HG02981 (cell line): ENCODE measurements at regions not wholly inside any gene's neighbourhood (a gene's known extent, or its start where the extent isn't known, plus 50 kb on each side); places are given as distances from the start of the nearest gene placed in this dataset.
"Not testable (repeated sequence)": the region's sequence is repeated elsewhere in the genome, so short reads cannot be mapped to it uniquely, and the experiment has no call there.

Experiments used
- ATAC-seq: cut with Tn5 transposase; IDR thresholded peaks from one replicate; pipeline ENCODE4 v1.9.1; 2021; ENCODE audit warnings: mild to moderate bottlenecking, moderate library complexity; ENCODE audit not compliant: unreplicated experiment

GRCh38 chr5:53733853-53734252, 173.4 kb downstream of the NDUFS4 start:
- ATAC-seq, result no peak

DNA sequence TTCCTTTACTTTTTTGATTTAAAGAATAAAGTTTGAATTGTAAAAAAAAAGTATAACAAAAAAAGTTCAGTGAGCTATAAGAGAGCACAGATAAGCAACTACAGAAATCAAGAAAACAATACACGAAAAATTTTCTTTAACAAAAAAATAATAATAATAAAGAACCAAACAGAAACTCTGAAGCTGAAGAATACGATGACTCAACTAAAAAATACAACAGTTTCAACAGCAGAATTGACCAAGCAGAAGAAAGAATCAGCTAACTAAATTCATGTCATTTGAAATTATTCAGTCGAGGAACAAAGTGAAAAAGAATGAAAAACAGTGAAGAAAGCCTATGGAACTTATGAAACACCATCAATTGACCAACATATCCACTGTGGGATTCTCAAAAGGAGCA, 177.7 kb downstream of the NDUFS4 start:
- ATAC-seq, result no peak

GRCh38 chr5:53739111-53739510, 178.7 kb downstream of the NDUFS4 start:
- ATAC-seq, result no peak

- ATAC-seq, result no peak
Observed at GRCh38 chr5:53749621-53750020, 189.2 kb downstream of the NDUFS4 start.

GRCh38 chr5:53752282-53752681, 191.8 kb downstream of the NDUFS4 start:
- ATAC-seq, result not testable (repeated sequence)

DNA sequence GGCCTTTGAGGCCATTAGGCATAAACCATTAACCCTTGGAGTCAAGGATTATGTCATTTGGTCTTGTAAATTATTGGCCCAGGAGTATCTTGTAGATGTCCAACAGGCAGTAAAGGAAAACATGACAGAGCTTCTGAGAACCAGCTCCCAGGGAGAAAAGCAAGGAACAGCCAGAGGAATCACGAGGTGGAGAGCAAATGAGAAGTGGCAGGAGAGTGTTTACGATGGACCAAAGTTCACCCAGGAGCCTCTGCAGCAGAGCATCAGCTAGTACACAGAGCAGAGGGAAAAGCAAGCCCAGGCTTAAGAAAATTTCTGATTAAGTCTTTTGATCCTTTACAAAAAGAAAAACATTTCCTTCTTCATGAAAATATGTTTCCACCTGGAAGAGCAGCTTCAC, 206.2 kb downstream of the NDUFS4 start:
- no peak for ATAC-seq

DNA sequence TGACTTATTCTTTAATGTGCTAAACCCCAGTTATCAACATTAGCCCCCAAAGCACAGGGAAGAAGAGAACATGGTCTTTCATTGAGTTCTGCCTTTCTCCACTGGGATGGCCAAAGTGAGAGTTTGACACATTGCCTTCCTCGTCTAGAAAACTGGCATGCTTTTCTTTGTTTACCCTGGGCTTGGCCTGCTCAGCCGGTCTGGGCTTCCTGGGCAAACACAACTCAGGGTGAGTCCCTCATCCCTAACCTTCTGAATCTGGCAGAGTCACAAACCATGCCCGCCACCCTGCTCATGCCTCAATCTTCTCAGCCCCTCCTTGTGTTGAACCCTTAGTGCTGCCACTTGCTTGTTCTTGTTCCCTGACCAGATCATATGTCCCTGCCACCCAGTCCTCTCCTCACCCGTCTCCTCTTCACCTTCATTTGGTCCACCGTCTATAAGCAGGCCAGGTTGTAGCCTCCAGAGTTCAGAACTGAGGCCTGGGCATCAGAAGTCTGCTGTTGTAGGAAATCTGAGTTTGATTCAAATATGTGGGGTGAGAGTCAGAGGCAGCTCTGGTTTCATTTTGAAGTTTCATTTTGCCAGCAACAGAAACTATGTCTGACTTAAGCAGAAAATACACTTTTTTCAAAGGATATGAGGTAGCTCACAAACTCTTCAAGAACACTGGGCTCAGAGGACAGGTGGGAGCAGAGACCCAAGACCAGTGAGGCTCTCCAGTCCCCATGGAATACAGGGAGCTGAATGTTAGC, 217.6 kb downstream of the NDUFS4 start:
- ATAC-seq, result peak; percentile 65

DNA sequence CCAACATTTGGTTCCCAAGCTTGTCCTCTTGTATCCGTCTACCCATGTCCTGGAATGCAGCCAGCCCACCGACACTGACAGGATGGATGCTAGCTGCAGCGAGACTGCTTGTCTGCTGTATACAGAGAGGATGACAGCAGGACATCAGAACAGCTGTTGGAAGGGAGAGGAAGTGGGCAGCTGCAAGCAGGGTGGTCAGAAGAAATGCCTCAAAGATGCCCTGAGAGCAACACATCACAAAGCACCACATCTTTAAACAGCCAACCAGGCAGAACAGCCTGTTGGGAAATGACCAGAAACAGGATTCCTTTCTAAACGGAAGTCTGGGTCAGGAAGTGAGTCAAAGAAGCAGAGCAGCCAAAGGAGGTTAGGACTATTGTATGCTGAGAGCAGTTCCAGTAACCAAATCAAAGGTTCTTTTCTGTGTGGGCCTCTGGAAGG, 219.1 kb downstream of the NDUFS4 start:
- ATAC-seq, result peak; percentile 65

DNA sequence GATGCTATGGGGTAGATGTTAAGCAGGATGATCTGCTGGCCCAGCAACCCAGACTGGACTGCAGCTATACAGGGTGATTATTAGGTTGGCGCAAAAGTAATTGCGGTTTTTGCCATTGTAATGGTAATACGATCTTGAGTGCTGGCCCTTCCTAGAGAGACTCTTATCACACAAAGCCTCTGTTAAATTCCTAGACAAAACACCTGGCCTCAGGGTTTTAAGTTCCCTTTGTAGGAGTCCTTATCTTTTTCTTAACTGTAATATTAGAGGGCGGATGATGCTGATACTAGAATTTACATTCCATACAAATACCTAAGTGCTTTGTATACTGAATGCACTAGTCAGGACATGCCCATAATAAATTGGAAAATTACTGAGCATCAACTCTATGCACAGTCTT, 222.2 kb downstream of the NDUFS4 start:
- ATAC-seq, result no peak

- ATAC-seq, result no peak
Observed at GRCh38 chr5:53783624-53784228, 223.3 kb downstream of the NDUFS4 start.

DNA sequence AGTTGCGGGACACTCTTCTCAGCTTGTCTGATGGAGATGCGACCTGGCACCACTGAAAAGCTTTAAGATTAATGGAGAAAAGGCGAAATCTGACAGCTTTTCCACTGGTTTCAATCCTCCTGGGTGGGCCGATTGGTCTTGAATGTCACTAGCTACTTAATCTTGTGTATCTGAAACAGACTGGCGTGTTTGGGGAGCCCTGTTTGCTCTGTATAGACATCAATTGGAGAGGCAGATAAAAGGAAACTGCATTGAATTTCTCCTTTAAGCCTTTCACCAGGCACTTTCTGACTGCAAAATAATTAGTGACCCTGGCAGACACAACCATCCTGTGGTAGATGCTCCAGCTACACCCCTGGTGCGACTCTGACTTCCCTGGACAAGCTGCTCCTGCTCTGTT, 224.2 kb downstream of the NDUFS4 start:
- ATAC-seq, result no peak

DNA sequence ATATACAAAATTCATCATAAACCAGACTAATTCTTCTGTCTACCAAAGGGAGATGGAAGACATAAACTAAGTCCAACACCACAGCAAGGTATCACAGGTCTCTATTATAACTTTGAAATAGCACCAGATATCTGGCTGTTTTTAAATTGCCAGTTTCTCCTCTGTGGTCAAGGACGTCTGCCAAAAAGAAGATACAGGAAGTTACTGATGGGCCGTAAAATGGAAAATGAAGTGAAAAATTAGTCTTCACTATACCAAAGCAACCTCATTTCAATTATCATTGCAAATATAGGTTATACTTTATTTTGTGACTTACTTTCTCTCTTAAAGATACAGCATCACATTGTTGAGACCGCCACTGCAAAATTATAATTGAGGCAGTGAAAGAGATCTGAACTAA, 225.5 kb downstream of the NDUFS4 start:
- ATAC-seq, result no peak

DNA sequence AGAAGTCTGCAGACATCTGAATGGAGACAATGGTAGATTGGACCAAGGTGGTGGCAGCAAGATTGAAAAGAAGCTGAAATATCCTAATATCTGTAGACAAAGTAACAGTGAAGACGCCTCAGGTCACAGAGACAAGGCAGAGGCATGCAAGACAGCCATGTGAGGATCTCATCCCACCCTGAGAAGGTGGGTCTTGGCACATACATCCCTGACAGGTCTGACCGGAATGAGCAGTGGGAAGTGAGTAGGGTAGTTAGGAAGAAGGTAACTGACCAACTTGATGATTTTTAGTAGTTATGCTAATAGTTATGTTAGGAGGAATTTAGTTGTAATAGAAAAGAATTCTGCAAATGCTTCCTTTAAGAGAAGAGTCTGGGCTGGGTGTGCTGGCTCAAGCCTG, 229.6 kb downstream of the NDUFS4 start:
- no peak for ATAC-seq

GRCh38 chr5:53792338-53792737, 231.9 kb downstream of the NDUFS4 start:
- ATAC-seq, result no peak

DNA sequence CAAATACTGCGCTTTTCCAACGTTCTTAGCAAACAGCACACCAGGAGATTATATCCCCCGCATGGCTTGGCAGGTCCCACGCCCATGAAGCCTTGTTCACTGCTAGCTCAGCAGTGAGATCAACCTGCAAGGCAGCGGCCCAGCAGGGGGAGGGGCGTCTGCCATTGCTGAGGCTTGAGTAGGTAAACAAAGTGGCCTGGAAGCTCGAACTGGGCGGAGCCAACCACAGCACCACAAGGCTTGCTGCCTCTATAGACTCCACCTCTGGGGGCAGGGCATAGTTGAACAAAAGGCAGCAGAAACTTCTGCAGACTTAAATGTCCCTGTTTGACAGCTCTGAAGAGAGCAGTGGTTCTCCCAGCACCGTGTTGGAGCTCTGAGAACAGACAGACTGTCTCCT, 239.2 kb downstream of the NDUFS4 start:
- not testable (repeated sequence) for ATAC-seq

DNA sequence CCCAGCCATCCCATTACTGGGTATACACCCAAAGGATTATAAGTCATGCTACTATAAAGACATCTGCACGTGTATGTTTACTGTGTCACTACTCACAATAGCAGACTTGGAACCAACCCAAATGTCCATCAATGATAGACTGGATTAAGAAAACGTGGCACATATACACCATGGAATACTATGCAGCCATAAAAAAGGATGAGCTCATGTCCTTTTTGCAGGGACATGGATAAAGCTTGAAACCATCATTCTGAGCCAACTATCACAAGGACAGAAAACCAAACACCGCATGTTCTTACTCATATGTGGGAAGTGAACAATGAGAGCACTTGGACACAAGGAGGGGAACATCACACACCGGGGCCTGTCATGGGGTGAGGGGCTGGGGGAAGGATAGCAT, 248.0 kb downstream of the NDUFS4 start:
- not testable (repeated sequence) for ATAC-seq

DNA sequence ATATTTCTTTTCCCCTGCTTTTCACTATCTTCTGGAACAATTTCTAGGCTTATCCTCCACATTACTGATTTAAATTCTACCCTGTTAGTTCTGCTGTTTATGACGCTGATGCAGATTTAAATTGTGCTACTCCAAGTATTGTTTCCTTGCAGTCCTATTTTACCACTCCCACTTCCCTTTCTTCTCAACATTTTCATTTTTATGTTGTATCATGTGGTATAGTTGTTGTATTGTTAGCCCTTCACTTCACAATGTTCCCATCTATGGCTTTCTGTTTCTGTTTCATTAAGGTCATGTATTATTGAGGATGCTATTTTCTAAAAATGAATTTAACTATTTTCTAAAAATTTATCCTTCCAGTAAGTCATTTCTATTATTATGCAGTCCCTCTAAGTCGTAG, 254.4 kb downstream of the NDUFS4 start:
- no peak for ATAC-seq

- no peak for ATAC-seq
Observed at GRCh38 chr5:53815471-53815870, 255.0 kb downstream of the NDUFS4 start.

DNA sequence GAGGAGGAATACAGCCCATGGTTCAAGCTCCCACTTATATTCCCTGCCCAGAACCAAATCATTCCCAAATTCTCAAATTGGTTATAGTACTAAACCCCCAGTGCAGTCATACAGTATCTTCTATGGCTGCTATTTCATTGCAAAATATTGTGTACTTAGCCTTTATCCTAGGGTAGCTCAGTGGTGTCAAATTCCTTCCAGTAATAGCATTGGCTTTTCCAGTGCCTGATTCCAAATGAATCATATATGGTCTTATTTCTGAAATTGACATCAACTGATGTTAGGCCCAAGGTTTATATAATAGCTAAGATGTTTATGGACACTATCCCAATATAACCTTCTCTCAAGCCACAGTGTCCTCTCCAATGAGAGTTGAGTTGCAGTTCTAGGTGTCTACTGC, 256.7 kb downstream of the NDUFS4 start:
- no peak for ATAC-seq

GRCh38 chr5:53819482-53819881, 259.0 kb downstream of the NDUFS4 start:
- ATAC-seq, result no peak

GRCh38 chr5:53820119-53820801, 259.8 kb downstream of the NDUFS4 start:
- ATAC-seq, result peak; percentile 48

DNA sequence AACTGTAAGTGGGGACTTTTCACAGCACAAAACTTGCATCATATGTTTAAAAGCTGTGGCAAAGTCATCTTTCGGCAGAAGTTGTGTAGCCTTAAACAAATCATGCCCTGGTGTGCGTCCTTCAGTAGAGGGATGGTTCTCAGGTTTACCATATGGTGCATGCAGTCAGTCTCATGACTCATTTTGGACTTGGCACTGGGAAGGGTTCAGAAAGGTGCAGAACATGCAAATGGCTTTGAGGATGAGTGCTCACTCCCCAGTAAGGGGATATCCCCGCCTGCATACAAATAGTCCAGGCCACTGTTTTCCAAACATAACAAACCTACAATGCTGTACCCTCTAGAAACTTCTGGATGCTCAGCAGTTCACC, 260.3 kb downstream of the NDUFS4 start:
- peak; percentile 78 for ATAC-seq
